Fibroblast of peridontal ligament (primary cell): ENCODE measurements at regions not wholly inside any gene's neighbourhood (a gene's known extent, or its start where the extent isn't known, plus 50 kb on each side); places are given as distances from the start of the nearest gene placed in this dataset.
A peak's percentile ranks its signal among the peaks of the same experiment; 100 is the strongest.

Experiments used
- DNase-seq: peaks from one replicate; pipeline ENCODE4 v3.0.0-alpha.2; 2010; ENCODE audit errors: extremely low read depth

DNA sequence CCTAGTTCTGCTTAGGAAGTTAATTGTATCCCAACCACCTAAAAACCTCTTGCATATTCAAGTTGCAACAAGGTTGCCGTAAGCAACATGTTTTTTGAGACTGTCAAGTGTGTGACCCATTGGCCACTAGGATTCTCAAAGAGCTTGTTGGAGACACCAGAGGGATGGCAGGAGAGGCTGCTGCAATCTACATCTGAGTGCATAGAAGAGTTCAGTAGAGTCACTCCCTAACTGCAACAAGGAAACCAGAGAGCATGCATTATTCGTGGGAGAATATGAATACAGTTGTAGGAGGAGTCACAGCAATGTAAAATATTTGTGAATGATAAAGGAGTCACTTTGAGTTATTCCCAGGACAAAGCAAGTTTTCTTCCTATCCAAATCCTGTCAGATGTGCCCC is 538.6 kb downstream of the TNS3 start:
- no peak for DNase-seq

DNA sequence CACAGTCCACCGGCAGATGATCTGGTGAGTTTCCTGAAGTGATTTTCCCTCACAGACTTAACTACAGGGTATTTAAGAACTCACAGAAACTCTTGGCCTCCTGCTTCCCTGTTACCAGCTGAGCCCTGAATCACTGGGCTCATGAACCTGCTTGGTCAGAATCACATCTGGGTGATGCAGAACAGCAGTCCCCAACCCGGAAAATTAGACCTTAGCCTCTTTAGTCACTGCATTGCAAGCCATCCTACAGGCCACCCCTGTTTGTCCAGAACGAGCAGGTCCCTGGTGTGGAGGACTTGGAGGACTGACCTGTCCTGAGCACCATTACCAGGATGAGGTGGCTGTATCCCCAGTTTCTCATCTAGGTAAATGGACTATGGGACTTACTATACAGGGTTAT is 539.2 kb downstream of the TNS3 start:
- no peak for DNase-seq

DNA sequence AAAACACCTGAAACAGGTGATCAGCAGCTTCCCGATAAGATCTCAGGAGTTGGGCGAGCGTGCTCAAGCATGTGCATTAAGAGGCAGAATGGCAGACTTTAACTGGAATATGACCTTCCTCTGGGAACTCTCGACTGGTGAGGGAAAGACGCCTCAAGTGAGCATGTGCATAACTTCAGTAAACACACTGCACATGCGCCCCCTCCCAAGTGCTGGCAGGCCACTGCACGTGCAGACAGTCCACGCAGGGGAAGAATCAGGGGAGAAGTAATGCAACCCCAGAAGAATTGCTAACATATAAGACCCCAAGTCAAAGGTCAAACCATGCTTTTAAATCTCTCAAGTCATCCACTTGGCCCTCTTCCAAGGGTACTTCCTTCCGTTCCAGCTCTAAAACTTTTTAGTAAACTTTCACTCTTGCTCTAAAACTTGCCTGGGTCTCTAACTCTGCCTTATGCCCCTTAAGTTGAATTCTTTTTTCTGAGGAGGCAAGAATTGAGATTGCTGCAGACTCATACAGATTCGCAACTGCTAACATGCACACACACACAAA is 541.0 kb downstream of the TNS3 start:
- no peak for DNase-seq

DNA sequence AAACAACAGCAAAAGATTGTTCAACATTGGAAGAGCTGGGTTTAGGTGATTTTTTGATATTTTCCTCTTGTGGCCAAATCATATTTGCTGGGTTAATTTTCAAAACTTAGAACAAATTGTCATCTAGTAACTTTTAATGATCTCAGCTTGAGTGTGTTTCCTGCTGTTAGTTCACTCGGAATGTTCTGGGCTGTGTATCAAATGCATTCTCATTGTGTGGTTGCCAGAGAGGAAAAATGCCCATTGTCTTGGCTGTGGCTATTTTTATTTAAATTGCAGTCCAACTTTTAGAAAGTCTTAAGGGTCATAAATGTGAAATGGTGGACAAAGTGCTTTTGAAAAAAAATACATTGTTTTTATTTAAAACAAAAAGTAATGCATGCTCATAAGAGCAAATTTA is 542.0 kb downstream of the TNS3 start:
- peak; percentile 71 for DNase-seq

DNA sequence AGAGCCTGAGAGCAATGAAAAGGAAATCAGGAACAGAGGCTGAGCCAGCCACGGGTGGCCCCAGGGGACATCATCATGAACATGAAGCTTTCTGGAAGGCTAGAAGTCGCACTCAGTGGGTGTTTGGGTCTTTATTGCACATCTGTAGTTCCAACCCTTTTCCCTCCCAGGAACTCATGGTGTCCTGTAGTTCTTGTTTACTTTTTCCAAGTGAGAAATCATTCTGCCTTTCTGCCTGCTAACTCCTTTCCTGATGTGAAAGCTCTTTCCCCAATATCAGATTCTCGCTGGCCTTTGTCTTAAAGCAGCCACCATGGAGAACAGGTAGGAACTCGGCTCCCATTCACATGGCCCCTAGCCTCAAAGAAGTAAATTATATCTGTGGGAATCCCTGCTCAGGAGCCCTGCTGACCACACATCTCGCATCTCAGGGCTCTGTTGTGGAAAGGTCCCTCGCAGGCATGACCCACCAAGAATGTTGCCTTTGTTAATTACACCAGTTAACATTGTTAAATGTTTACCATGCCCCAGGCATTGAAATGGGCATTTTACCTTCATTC is 542.7 kb downstream of the TNS3 start:
- DNase-seq, result no peak

DNA sequence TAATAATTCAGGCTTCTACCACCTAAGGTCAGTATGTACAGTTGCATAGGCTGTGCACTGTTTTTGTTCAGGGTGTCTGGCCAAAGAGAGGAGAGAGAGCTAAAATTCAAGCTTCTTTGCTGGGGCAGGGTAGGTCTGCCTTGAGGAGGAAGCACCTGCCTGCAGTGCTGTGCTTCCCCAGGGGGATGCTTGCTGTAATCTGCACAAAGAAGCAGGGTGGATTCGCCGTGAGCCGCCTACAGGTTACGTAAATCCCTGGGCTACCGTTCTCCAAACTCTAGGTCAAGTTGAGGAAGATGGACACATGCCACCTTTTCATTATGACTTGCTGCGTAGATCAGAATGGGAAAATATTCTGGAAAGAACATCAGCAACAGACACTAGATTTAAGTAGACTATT is 543.3 kb downstream of the TNS3 start:
- no peak for DNase-seq

DNA sequence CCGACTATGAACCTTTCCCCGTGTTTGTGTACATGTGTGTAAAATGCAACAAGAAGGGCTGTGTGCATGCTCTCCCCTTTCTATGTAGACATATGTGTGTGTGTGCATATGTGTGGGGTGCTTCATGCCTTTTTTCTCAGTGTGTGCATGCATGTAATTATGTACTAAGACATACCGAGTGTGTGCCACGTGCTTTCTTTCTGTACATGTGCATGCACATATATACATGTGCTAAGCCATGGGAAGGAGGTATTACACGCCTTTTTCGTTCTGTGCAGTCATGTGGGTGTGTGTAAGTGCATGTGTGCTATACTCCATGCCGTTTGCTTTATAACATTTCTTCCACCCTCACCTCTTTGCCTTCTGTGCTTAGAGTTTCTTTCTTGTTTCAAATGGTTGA is 544.3 kb downstream of the TNS3 start:
- no peak for DNase-seq

DNA sequence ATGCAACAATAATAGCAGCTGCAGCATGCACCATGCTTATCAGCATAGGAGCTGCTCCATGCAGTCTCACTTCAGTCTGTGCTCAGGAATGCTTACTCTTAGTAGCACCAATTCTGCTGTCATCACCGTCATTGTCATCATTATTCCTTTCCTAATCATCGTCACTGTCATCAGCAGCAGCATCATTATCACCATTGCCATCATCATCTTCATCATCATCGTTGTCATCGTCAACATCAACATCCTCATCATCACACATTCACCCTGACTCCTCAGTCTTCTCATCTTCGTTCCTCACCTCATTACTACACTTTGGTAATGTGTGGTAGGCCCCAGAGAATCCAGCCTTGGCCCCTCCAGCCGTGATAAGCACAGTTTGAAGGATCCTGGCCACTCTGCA is 545.0 kb downstream of the TNS3 start:
- no peak for DNase-seq

DNA sequence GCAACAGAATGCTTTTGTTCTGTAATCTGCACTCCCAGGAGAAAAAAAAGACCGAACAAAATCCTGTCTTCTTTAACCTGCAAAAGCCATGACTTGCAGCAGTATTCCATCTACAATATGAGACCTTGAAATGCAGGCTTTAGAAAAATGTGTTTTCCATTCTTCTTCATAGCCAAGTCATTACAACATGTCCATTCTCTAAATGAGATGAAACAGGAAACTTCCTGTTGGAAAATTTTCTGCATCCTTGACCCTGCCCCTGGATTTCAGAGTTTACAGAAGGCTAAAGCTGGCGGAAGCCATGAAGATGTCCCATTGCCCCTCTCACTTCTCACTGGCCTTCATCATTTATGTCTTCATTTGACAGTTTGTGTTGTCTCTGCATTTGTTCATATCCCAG is 546.4 kb downstream of the TNS3 start:
- peak; percentile 24 for DNase-seq

DNA sequence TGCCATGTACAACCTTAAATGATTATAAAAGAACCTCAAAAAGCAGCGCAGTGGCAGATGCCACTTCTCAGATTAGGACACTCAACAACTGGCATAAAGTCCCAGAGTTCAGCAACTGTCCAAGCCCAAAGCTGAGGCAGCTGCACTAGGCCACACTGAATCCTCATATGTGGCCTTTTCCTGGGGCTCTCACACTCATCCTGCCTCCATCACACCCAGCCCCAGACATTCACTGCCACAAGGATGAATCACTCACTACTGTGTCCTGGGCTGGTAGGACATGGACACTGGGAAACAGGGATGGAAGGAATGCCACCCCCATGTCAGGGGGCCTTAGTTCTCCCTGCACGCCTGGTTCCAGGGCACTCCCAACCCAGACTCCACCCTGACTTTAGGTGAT is 547.7 kb downstream of the TNS3 start:
- DNase-seq, result no peak

DNA sequence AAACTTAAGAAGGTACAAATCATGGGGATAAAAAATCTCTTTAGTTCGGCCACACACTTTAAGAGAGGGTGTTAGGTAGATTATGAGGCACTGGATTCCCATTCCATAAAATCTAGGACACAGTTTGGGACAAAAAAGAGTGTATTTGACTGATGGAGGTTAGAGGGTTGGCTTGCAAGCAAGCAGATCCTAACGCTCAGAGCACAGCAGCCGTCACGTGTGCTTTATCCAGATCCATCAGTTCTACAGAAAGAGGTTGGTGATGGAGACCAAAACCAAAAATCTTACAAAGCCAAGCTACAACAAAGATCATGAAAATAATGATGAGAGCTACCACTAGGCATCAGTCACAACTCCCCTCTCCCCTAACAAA is 549.4 kb downstream of the TNS3 start:
- no peak for DNase-seq

DNA sequence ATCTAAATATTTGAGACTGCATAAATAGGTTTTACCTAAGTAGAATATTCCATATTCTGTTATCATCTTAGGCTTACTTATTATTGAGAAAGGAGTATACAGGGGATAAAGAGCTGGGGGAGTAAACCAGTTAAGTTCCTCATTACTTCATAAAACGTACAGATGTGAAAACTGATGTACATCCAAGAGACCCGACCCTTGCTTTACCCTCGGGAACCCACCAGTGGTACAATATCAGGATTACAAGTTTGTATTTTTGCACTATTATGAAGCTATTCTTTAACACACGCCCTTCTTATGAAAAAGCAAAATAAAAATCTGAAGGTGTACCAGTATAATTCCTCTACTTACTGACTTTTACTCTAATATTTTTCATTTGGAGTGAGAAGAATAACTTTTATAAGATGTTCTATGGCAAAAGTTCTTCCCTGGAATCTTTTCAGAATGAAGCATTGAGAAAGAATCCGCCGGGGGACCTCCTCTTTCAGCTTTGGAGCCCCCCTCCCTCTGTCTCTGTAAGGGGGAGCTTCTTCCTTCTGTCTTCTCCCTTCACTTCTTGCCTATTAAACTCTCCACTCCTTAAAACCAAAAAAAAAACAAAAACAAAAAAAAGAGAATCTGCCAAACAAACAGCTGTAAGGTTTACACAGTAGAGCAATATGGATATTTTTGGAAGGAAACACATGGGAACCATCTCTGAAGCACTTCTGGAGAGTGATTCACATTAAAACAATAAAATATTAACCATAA is 550.0 kb downstream of the TNS3 start:
- DNase-seq, result peak; percentile 21

DNA sequence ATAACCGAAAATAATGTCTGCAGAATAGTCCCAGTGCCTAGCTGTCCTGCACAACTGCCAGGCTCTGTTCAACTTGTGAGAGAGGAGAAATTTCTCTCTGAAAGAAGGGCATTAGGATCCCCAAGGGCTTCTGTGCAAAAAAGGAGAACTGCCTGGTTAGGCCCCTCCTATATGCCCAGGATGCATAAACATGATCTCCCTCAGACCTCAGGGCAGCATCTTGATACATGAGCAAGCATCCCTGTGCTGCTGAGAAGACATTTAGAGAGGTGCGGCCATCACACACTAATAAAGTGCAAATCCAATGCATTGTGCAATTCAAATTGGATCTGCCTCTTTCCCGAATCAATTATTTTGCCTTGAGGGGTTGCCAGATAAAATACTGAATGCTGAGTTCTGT is 553.6 kb downstream of the TNS3 start:
- no peak for DNase-seq

DNA sequence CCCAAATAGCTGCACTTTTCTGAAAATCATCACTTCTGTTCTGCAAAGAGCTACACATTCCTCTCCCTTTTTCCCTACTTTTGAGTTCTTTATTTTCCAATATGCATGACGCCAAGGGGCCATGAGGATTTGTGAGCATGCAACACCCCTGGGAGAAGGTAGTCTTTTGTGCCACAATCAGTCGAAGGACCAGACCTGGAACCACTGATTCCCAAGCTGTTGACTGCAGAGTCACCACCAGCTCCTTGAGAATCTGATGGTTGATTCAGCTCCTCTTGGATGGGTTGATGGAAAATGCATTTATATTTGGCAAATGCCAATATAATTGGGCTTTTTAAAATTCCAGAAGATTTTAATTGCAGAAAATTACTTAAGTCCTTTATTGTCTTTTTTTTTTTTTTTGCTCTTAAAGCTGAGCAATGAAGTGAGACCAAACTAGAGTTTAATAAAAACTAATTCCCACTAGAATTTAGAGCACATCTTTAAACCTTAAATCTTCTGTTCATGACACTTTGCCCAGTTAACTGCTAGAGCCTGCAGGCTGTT is 554.1 kb downstream of the TNS3 start:
- no peak for DNase-seq

DNA sequence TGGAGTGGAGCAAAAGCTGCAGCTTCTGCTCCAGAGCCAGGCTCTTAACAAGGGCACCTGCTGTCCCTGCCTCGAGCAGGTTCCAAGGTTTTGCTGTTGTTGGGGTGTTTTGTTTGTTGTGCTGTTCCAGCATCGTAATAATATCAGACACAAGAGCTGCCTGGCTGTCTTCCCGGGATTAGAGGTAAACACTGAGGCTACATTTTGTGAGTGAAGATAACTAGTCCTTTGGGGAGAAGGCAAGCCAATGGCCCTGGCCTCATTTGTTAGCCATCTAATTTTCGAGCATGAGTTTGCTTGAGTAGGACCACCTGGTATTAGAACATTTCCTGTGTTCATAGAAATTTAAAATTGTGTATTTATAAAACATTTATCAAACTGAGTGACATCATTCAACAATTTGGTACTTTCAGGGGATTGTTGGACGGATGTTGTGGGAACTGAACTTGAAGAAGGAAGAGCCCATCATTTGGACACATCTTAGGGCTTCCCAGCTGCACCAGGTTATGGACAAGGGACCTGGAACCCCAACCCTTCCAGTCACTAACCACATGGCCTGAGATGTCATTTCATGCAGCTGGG is 555.0 kb downstream of the TNS3 start:
- DNase-seq, result no peak

DNA sequence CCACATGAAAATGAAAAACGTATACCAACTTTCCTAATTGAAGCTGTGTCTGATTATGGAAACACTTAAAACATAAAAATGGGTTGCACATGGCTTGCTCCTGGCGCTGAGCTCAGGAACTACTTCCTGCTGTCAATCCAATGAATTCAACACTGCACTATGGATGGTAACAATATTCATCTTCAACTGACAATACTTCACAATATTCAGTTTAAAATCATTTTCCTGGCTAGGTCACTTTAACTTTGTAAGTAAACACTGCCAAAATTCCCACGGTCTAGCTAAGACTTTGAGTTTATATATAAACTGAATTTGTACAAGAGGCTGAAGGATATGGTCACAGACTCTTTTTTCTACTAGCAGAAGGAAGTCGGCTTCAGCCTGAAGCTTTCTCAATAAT is 556.9 kb downstream of the TNS3 start:
- DNase-seq, result peak; percentile 31

DNA sequence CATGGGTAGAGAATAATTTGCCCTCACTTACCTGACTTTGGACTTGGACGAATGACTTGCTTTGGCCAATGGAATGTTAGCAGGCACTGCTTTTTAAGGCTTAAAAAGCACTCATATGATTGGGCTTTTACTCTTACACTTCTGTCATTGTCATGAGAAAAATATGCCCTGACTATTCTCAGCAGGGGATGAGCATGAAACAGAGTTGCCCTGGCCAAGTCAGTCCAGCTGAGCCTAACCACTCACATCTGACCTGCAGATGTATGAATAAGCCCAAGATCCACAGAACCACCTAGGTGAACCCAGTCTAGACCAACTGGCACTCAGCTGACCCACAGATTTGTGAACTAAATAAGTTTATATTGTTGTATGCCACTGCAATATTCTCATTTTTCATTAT is 573.5 kb downstream of the TNS3 start:
- DNase-seq, result peak; percentile 37

DNA sequence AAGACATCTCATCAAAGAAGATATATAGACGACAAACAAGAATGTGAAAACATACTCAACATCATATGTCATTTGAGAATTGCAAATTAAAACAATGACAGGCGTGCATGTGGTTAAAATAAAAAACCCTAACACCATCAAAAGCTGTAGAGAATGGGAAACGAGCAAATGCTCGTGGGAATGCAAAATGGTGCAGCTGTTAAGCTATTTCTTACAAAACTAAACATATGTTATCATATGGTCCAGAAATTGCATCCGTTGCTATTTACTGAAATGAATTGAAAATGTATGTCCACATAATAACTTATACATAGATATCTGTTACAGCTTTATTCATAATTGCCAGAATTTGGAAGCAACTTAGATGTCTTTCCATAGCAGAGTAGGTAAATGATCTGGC is 574.4 kb downstream of the TNS3 start:
- no peak for DNase-seq

DNA sequence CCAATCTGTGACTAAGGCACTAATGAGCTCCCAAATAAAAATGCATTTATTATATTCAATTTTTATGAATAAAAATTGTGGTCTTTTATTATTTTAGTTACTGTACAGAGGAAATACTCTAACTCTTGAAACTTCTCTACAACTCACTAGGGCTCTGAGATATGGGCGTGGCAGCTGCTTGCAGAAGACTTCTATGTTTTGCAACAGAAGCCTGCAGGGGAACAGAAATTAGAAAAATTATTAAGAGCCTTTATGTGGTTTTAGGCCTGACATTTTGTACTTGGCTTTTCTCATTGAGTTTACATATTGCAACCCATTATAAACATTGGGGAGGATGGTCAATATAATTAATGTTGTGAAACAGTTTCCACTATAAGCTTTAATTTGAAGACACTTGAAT is 581.4 kb downstream of the TNS3 start:
- no peak for DNase-seq

DNA sequence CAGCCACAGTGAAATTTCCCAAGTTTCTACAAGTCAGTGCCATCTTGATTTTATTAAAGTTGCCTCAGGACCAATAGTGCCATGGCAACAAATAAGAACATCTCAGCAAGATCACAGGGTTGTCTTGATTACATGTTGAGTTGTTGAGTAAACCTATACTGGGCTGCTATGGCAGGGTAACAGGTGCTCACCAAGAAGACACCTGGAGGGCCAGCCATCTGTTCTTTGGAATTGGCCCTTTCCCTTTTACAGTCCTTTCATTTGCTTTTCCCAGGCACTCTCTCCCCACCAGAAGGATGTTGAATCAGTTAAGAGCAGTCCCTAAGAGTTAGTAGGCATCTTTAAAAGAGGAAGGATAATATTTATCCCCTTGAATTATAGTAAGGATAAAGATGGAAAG is 582.0 kb downstream of the TNS3 start:
- no peak for DNase-seq

DNA sequence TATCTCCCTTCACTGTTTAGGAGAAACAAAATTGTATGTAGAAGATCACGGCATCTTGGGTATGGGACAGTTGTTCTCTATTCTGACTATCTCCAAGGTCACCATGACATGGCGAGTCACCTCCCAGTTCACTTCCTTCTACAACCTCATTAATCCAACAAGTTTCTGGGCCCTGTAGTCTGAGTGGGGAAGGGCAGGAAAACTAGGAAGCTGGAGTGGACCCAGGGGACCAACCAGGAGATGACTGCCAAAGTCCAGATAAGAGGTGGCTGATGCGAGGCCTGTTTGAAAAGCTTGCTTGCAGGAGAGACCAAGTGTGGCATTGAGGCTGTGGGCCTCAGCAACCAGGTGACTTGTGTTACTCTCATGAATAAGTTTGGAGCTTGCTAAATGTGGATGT is 584.9 kb downstream of the TNS3 start:
- no peak for DNase-seq

DNA sequence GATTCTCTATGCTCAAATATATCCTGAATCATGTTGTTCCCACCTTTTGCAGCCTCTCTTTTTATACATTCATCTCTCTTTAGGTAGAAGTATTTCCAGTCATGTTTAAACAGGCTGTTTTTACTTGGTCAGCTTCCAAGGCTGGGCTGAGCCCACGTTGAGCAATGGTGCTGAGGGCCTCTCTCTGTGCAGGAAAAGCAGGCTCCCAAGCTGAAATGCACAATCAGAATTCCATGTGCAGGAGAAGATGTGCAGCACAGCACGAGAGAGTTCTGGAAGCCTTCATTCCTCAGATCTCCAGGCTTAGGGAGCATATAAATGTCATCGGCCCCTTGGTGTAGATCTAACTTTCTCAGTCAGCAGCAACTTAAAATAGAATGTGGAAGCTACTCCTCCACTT is 588.5 kb downstream of the TNS3 start:
- DNase-seq, result peak; percentile 44

DNA sequence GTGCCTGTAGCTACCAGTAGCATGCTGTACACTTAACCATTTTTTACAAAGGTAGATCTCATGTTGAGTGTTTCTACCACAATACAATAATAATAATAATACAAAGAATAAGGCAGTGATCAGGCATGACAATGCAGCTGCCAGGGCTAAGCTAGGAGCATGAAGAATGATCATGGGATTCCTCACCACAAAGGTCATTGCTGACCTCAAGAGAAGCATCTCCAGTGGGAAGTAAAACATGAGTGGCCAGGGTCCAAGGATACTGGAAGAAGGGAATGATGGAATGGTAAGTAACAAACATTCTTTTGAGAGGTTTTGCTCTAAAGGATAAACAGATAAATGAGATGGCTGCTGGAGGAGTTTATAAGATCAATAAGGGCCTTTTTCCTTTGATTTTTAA is 591.1 kb downstream of the TNS3 start:
- DNase-seq, result peak; percentile 55
